Fibroblast of villous mesenchyme (primary cell): ENCODE measurements at regions not wholly inside any gene's neighbourhood (a gene's known extent, or its start where the extent isn't known, plus 50 kb on each side); places are given as distances from the start of the nearest gene placed in this dataset.

Source experiments
- DNase-seq: peaks from one replicate; pipeline ENCODE4 v3.0.0-alpha.2; 2010; ENCODE audit warnings: low read depth
- H3K4me3 ChIP-seq: 2 replicates; pipeline ENCODE4 v1.5.1; 2011; ENCODE audit warnings: low read depth, mild to moderate bottlenecking, low read length
- TF ChIP-seq, protein P1 (sequence below): IDR thresholded peaks from 2 replicates; pipeline ENCODE4 v1.5.1; 2012; ENCODE audit warnings: low read depth, mild to moderate bottlenecking, low read length; ENCODE audit not compliant: insufficient read depth

GRCh38 chr7:131883196-131883595 lies 326.8 kb upstream of the PODXL start:
- no peak overlapping the region for H3K4me3 ChIP-seq
- no peak for DNase-seq
- TF ChIP-seq, protein P1, sequence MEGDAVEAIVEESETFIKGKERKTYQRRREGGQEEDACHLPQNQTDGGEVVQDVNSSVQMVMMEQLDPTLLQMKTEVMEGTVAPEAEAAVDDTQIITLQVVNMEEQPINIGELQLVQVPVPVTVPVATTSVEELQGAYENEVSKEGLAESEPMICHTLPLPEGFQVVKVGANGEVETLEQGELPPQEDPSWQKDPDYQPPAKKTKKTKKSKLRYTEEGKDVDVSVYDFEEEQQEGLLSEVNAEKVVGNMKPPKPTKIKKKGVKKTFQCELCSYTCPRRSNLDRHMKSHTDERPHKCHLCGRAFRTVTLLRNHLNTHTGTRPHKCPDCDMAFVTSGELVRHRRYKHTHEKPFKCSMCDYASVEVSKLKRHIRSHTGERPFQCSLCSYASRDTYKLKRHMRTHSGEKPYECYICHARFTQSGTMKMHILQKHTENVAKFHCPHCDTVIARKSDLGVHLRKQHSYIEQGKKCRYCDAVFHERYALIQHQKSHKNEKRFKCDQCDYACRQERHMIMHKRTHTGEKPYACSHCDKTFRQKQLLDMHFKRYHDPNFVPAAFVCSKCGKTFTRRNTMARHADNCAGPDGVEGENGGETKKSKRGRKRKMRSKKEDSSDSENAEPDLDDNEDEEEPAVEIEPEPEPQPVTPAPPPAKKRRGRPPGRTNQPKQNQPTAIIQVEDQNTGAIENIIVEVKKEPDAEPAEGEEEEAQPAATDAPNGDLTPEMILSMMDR: no peak

GRCh38 chr7:131882321-131882720 lies 325.9 kb upstream of the PODXL start:
- TF ChIP-seq, protein P1: no peak
- no peak for DNase-seq
- no peak overlapping the region for H3K4me3 ChIP-seq

DNA sequence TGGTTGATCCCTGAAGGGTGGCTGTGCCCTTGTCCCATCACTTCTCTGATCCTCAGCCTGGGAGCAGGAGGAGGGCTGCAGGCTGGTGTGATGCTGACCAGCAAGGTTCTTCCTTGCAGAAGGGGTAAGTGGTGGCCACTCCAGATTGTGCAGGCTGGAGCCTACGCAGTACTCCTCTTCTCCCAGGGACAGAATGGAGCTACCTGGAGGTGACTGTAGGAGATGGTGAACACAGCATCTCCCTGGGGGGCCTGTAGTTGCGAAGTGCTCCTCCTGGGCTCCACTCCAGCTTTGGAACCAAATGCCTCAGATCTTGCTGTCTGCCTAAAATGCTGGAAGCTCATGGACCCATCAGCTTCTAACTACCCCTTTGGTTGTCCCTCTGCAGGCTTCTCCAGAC lies 323.6 kb upstream of the PODXL start:
- no peak overlapping the region for H3K4me3 ChIP-seq
- no peak for DNase-seq
- TF ChIP-seq, protein P1: no peak

DNA sequence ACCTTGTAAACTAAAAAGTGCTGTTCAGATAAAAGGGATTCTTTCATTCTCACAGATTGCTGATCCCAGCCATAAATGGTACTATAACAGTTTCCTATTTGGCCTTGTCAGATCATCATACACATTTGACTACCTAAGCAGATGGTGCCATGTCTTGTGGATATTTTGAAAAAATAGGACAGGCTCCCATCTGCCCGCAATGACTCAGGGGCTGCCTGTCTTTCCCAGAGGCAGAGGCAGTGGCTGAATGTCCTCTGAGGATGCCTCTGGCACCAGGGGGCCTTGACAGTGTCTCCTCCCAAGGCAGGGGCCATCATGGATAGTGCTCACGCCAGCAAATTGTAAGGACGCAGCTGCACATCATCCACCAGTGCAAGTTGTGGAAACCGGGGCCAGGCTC lies 323.0 kb upstream of the PODXL start:
- H3K4me3 ChIP-seq: no peak overlapping the region
- TF ChIP-seq, protein P1: no peak
- DNase-seq: no peak

GRCh38 chr7:131878777-131879176 lies 322.3 kb upstream of the PODXL start:
- TF ChIP-seq, protein P1: no peak
- DNase-seq: no peak
- H3K4me3 ChIP-seq: no peak overlapping the region

DNA sequence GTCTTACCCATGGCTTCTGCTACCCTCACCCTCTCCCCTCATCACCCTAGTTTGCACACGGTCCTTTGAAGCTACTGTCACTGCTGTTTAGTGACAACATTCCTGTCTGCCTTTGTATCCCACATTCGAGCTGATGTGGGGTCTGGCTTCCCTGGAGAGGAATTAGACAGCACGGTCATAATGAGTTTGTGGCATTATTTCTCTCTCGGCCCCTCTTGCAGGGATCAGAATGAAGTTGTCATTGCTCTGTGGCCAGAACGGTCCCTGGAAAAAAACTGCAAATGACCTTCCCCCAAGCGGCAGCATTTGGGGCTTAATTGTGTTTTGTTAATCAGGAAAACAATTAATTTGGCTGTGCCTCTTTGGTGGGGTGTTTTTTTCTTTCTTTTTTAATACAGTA lies 317.2 kb upstream of the PODXL start:
- H3K4me3 ChIP-seq: no peak overlapping the region
- TF ChIP-seq, protein P1: no peak
- no peak for DNase-seq

DNA sequence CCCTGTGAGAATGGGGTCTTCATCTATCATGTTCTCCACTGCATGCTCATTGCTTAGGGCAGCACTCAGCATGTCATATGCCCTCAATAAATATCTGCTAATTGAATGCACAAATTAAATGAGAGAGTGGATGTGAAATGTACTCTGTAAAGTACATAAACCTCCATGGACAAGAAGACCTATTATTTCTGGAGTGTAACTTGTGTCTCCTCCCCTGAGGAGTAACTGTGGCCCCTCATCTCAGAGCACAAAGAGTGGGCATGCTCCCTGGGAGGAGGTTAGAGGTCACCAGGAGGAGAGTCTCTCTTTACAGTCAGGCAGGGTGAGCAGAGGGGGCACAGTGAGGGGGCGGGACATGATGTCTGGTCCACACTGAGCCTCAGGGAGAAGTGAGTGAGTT lies 313.6 kb upstream of the PODXL start:
- DNase-seq: no peak
- H3K4me3 ChIP-seq: no peak overlapping the region
- TF ChIP-seq, protein P1: no peak
